CD8-positive, alpha-beta memory T cell (primary cell): ENCODE measurements at regions not wholly inside any gene's neighbourhood (a gene's known extent, or its start where the extent isn't known, plus 50 kb on each side); places are given as distances from the start of the nearest gene placed in this dataset.

Experiments used
- CTCF ChIA-PET: fragments of 350-600 bp; sonication (Branson Sonifier 250); formaldehyde crosslinking; loops from one replicate; lab custom pipeline; 2021; ENCODE audit warnings: antibody characterized with exemption; lab: Charles Lee
- POLR2A ChIA-PET: fragments of 350-600 bp; sonication (Branson Sonifier 250); formaldehyde crosslinking; loops from one replicate; lab custom pipeline; 2021; ENCODE audit warnings: antibody characterized with exemption; lab: Charles Lee
- DNase-seq, 5 donors: peaks; one replicate each; pipeline versions ENCODE4 v3.0.0 to v3.0.0-alpha.2; 2020 to 2022; ENCODE audit warnings: mixed read lengths in 1 of 5
- H3K27ac ChIP-seq: one replicate; pipeline ENCODE4 v1.7.0; 2013; ENCODE audit warnings: low read depth, mild to moderate bottlenecking, low read length, moderate library complexity
- H3K27me3 ChIP-seq: 2 replicates; pipeline ENCODE4 v1.7.0; 2013; ENCODE audit warnings: low read length, mild to moderate bottlenecking; ENCODE audit not compliant: insufficient read depth, poor library complexity, severe bottlenecking
- H3K36me3 ChIP-seq: 2 replicates; pipeline ENCODE4 v1.7.0; 2013; ENCODE audit warnings: mild to moderate bottlenecking, low read length, moderate library complexity; ENCODE audit not compliant: insufficient read depth
- H3K4me1 ChIP-seq: 2 replicates; pipeline ENCODE4 v1.7.0; 2013; ENCODE audit warnings: mild to moderate bottlenecking, low read length, moderate library complexity; ENCODE audit not compliant: insufficient read depth
- H3K4me3 ChIP-seq: 2 replicates; pipeline ENCODE4 v1.7.0; 2013; ENCODE audit warnings: mild to moderate bottlenecking, low read length
- H3K9me3 ChIP-seq: 2 replicates; pipeline ENCODE4 v1.7.0; 2013; ENCODE audit warnings: mild to moderate bottlenecking, low read length
- H3K27ac Mint-ChIP-seq, 8 donors: one replicate each; pipeline ENCODE4 v1.8.0; 2020 to 2021; ENCODE audit warnings: mixed read lengths in 8 of 8, mild to moderate bottlenecking in 6 of 8, inconsistent platforms in 3 of 8, moderate library complexity in 3 of 8
- H3K27me3 Mint-ChIP-seq, 2 donors: one replicate each; pipeline ENCODE4 v1.8.0; 2020 to 2021; ENCODE audit warnings: mixed read lengths in 2 of 2, mild to moderate bottlenecking in 1 of 2, moderate library complexity in 1 of 2
- H3K36me3 Mint-ChIP-seq, 3 donors: one replicate each; pipeline ENCODE4 v1.8.0; 2020 to 2021; ENCODE audit warnings: mixed read lengths in 3 of 3, inconsistent platforms in 1 of 3, mild to moderate bottlenecking in 1 of 3
- H3K4me1 Mint-ChIP-seq, 3 donors: one replicate each; pipeline ENCODE4 v1.8.0; 2020 to 2021; ENCODE audit warnings: mixed read lengths in 3 of 3, inconsistent platforms in 1 of 3, mild to moderate bottlenecking in 1 of 3
- H3K4me3 Mint-ChIP-seq, 7 donors: one replicate each; pipeline ENCODE4 v1.8.0; 2020 to 2021; ENCODE audit warnings: mixed read lengths in 7 of 7, mild to moderate bottlenecking in 6 of 7, moderate library complexity in 4 of 7, inconsistent platforms in 2 of 7
- H3K9me3 Mint-ChIP-seq, 5 donors: one replicate each; pipeline ENCODE4 v1.8.0; 2020 to 2022; ENCODE audit warnings: mixed read lengths in 5 of 5, mild to moderate bottlenecking in 3 of 5, moderate library complexity in 2 of 5, inconsistent platforms in 1 of 5

GRCh38 chr4:148782284-148782683, 340.1 kb upstream of the NR3C2 start:
- Mint-ChIP-seq H3K4me1 (no peaks in the 10 kb centered on the region), H3K36me3 (no peaks in the 10 kb centered on the region), H3K9me3 (peaks cover 0 to 4% (median 0%) of the 10 kb centered on the region in 5 donors), H3K4me3 (no peak overlapping the region), H3K27ac (no peak overlapping the region), H3K27me3 (peaks cover 4 to 6% of the 10 kb centered on the region in 2 donors)
- Histone ChIP-seq H3K27me3 (no peaks in the 10 kb centered on the region), H3K27ac (no peak overlapping the region), H3K36me3 (no peaks in the 10 kb centered on the region), H3K9me3 (no peaks in the 10 kb centered on the region), H3K4me3 (no peak overlapping the region), H3K4me1 (no peaks in the 10 kb centered on the region)
- DNase-seq: no peak
- POLR2A ChIA-PET: no interaction called here
- CTCF ChIA-PET: no interaction called here

- POLR2A ChIA-PET: no interaction called here
- Histone ChIP-seq H3K4me1 (no peaks in the 10 kb centered on the region), H3K27ac (no peak overlapping the region), H3K9me3 (no peaks in the 10 kb centered on the region), H3K27me3 (no peaks in the 10 kb centered on the region), H3K36me3 (no peaks in the 10 kb centered on the region), H3K4me3 (no peak overlapping the region)
- CTCF ChIA-PET: no interaction called here
- Mint-ChIP-seq H3K36me3 (no peaks in the 10 kb centered on the region), H3K9me3 (peaks cover 0 to 4% (median 0%) of the 10 kb centered on the region in 5 donors), H3K4me1 (no peaks in the 10 kb centered on the region), H3K27me3 (peaks cover under 1 to 6% of the 10 kb centered on the region in 2 donors), H3K27ac (no peak overlapping the region), H3K4me3 (no peak overlapping the region)
- no peak for DNase-seq
Observed at GRCh38 chr4:148780426-148781005, 338.3 kb upstream of the NR3C2 start.

GRCh38 chr4:148779771-148780170, 337.6 kb upstream of the NR3C2 start:
- H3K27ac Mint-ChIP-seq: no peak overlapping the region
- H3K36me3 Mint-ChIP-seq: no peaks in the 10 kb centered on the region

GRCh38 chr4:148778980-148779675, 336.9 kb upstream of the NR3C2 start:
- Histone ChIP-seq H3K36me3 (no peaks in the 10 kb centered on the region), H3K4me3 (no peak overlapping the region), H3K27me3 (no peaks in the 10 kb centered on the region), H3K27ac (no peak overlapping the region), H3K9me3 (no peaks in the 10 kb centered on the region), H3K4me1 (no peaks in the 10 kb centered on the region)
- H3K4me3 Mint-ChIP-seq: no peak overlapping the region
- CTCF ChIA-PET: no interaction called here
- POLR2A ChIA-PET: no interaction called here
- no peaks in the 10 kb centered on the region for H3K4me1 Mint-ChIP-seq
- no peak for DNase-seq
- peaks cover 0 to 4% (median 0%) of the 10 kb centered on the region in 5 donors for H3K9me3 Mint-ChIP-seq
- no peak overlapping the region for H3K27ac Mint-ChIP-seq
- H3K36me3 Mint-ChIP-seq: no peaks in the 10 kb centered on the region
- H3K27me3 Mint-ChIP-seq: peaks cover 0 to 2% of the 10 kb centered on the region in 2 donors

More at GRCh38 chr4:148779771-148780170, 337.6 kb upstream of the NR3C2 start:
- no peak overlapping the region for H3K4me3 ChIP-seq
- ChIA-PET CTCF (no interaction called here), POLR2A (no interaction called here)
- H3K9me3 Mint-ChIP-seq: peaks cover 0 to 4% (median 0%) of the 10 kb centered on the region in 5 donors
- no peaks in the 10 kb centered on the region for H3K27me3 ChIP-seq
- no peaks in the 10 kb centered on the region for H3K36me3 ChIP-seq
- DNase-seq: no peak
- H3K4me1 Mint-ChIP-seq: no peaks in the 10 kb centered on the region
- no peak overlapping the region for H3K4me3 Mint-ChIP-seq
- H3K27ac ChIP-seq: no peak overlapping the region
- H3K27me3 Mint-ChIP-seq: peaks cover 0 to 6% of the 10 kb centered on the region in 2 donors
- no peaks in the 10 kb centered on the region for H3K9me3 ChIP-seq
- no peaks in the 10 kb centered on the region for H3K4me1 ChIP-seq

- no peak overlapping the region for H3K27ac Mint-ChIP-seq
- no peak for DNase-seq
- H3K27me3 ChIP-seq: no peaks in the 10 kb centered on the region
- H3K36me3 ChIP-seq: no peaks in the 10 kb centered on the region
- peaks cover 0 to 4% (median 0%) of the 10 kb centered on the region in 5 donors for H3K9me3 Mint-ChIP-seq
- H3K36me3 Mint-ChIP-seq: no peaks in the 10 kb centered on the region
- POLR2A ChIA-PET: no interaction called here
- CTCF ChIA-PET: no interaction called here
- H3K4me1 ChIP-seq: no peaks in the 10 kb centered on the region
- H3K4me3 Mint-ChIP-seq: no peak overlapping the region
- H3K4me3 ChIP-seq: no peak overlapping the region
- no peak overlapping the region for H3K27ac ChIP-seq
- H3K9me3 ChIP-seq: no peaks in the 10 kb centered on the region
- H3K4me1 Mint-ChIP-seq: no peaks in the 10 kb centered on the region
- peaks cover 0 to 2% of the 10 kb centered on the region in 2 donors for H3K27me3 Mint-ChIP-seq
Observed at GRCh38 chr4:148776941-148777340, 334.7 kb upstream of the NR3C2 start.

- Histone ChIP-seq H3K36me3 (no peaks in the 10 kb centered on the region), H3K4me1 (no peaks in the 10 kb centered on the region), H3K9me3 (no peaks in the 10 kb centered on the region), H3K4me3 (no peak overlapping the region), H3K27ac (no peak overlapping the region), H3K27me3 (no peaks in the 10 kb centered on the region)
- Mint-ChIP-seq H3K4me3 (no peak overlapping the region), H3K27ac (no peak overlapping the region), H3K36me3 (no peaks in the 10 kb centered on the region), H3K4me1 (no peaks in the 10 kb centered on the region), H3K27me3 (no peaks in the 10 kb centered on the region), H3K9me3 (no peaks in the 10 kb centered on the region)
- ChIA-PET POLR2A (no interaction called here), CTCF (no interaction called here)
- DNase-seq: no peak
Observed at GRCh38 chr4:148774134-148774533, 331.9 kb upstream of the NR3C2 start.

GRCh38 chr4:148773313-148773712, 331.1 kb upstream of the NR3C2 start:
- Mint-ChIP-seq H3K4me1 (no peaks in the 10 kb centered on the region), H3K27ac (no peak overlapping the region), H3K36me3 (no peaks in the 10 kb centered on the region), H3K4me3 (no peak overlapping the region), H3K27me3 (no peaks in the 10 kb centered on the region), H3K9me3 (no peaks in the 10 kb centered on the region)
- Histone ChIP-seq H3K4me3 (no peak overlapping the region), H3K27me3 (no peaks in the 10 kb centered on the region), H3K9me3 (no peaks in the 10 kb centered on the region), H3K36me3 (no peaks in the 10 kb centered on the region), H3K4me1 (no peaks in the 10 kb centered on the region), H3K27ac (no peak overlapping the region)
- no peak for DNase-seq
- POLR2A ChIA-PET: no interaction called here
- CTCF ChIA-PET: no interaction called here

- no peak overlapping the region for H3K27ac ChIP-seq
- H3K36me3 Mint-ChIP-seq: no peaks in the 10 kb centered on the region
- no peaks in the 10 kb centered on the region for H3K27me3 ChIP-seq
- no peaks in the 10 kb centered on the region for H3K4me1 Mint-ChIP-seq
- H3K4me1 ChIP-seq: no peaks in the 10 kb centered on the region
- DNase-seq: no peak
- POLR2A ChIA-PET: no interaction called here
- H3K27me3 Mint-ChIP-seq: no peaks in the 10 kb centered on the region
- H3K4me3 ChIP-seq: no peak overlapping the region
- H3K36me3 ChIP-seq: no peaks in the 10 kb centered on the region
- no peaks in the 10 kb centered on the region for H3K9me3 ChIP-seq
- H3K9me3 Mint-ChIP-seq: peaks cover 0 to 1% (median 0%) of the 10 kb centered on the region in 5 donors
- CTCF ChIA-PET: no interaction called here
- H3K27ac Mint-ChIP-seq: no peak overlapping the region
- H3K4me3 Mint-ChIP-seq: no peak overlapping the region
Observed at GRCh38 chr4:148770848-148771247, 328.6 kb upstream of the NR3C2 start.
